GM19023 (cell line): ENCODE measurements at regions not wholly inside any gene's neighbourhood (a gene's known extent, or its start where the extent isn't known, plus 50 kb on each side); places are given as distances from the start of the nearest gene placed in this dataset.

Experiments
- ATAC-seq: cut with Tn5 transposase; IDR thresholded peaks from one replicate; pipeline ENCODE4 v1.9.1; 2021; ENCODE audit warnings: mild to moderate bottlenecking, moderate library complexity; ENCODE audit not compliant: unreplicated experiment

GRCh38 chr16:73329358-73330286 lies 281.7 kb upstream of the ZFHX3 start:
- no peak for ATAC-seq

DNA sequence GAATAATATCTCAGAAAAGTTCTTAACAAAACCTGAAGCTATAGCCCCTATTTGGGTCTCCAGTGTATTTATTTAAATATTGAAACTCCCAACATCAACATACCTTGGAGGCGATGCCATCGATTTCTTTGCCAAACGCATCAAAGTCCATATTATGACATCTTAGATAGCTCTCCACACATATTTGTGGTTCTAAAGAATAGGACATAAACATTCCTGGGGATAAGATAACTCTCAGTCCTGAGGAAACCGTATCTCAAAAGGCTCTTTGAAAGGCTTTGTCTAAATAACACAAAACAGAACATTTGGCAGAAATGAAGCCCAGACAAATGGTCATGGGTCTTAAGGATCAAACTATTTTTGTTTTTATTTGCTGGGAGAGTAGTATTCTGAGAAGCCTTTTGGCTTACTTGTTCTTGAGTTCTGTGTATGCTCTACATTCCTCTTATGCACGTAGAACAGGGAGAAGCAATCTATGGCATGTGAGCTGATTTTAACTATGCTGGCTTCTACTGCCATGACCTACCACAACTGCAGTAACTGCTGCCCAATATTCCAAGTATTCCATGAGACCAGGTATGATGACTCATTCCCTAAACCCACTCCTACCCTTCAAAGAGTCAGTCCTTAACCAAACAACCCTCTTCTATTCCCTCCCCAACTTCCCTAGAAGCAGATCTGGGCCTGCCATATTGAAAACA lies 279.0 kb upstream of the ZFHX3 start:
- no peak for ATAC-seq

- ATAC-seq = no peak
Observed at GRCh38 chr16:73326221-73326620, 278.3 kb upstream of the ZFHX3 start.

GRCh38 chr16:73323880-73324279 lies 276.0 kb upstream of the ZFHX3 start:
- ATAC-seq = no peak

DNA sequence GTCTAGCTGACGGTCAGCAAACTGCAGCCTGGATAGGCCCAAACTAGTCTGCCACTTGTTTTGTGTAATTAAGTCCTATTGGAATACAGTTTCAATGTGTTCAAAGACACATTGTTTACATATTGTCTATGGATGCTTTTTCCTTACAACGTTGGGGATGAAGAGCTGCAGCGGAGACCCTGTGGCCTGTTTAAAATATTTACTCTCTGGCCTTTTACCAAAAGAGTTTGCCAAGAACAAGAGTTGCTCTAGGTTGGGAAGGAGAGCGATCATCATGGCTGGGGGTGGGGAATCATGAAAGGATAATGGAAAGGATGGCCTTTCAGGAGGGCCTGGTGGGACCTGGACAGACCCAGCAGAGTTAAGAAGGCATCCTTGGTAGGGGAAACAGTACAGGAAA lies 274.9 kb upstream of the ZFHX3 start:
- ATAC-seq = no peak

DNA sequence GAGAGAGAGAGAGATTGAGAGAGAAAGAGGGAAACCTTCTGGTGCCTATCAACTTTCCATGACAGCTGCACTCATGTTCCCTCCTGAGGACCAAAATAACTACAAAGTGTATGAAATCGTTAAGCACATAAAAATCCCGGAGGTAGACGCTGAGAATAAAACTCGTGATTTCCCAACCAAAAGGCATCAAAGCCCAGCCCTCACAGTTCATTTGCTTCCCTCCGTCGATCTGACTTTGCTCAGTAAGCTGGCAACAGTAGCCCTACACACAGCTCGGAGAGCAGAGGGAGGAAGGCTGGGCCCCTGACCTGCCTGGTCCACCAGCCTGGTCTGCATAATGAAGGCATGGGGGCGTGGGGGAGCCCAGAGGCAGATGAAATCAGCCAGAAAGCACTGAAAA lies 273.9 kb upstream of the ZFHX3 start:
- ATAC-seq = no peak

DNA sequence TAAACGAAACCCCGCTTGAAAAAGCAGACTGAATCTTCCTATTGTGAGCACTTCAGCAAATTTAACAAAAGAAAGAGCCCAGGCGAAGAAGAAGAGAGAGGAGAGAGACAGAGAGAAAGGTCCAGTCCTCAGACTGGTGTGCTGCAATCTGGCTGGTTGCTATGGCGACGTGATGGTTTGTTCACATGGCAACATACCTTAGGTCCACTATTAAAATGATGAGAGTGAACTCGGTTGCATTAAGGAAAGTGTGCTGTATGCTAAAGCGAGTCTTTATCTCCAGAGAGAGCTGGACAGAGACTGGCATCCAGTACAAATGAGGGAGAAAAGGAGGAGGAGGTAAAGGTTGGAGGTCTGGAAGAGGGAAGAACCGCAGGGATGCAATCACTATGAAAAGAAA lies 271.8 kb upstream of the ZFHX3 start:
- no peak for ATAC-seq

DNA sequence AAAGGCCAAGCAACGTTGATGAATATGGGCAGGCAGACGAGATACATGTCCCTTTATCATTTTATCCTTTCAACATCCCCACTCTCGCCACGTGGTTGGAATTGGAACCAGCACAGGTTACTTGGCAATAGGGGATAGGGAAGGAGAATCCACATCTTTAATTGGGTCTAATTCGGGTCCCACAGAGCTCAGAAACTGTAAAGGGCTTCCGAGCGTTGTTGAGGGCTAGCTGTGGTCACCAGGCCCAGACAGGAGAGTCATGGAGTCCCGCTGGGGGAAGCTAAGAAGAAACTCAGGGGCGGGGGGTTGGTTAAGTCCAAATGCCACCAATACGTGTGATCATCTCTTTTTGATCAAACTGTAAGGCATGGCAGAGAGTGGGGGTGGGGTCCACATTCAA lies 271.3 kb upstream of the ZFHX3 start:
- ATAC-seq = no peak

DNA sequence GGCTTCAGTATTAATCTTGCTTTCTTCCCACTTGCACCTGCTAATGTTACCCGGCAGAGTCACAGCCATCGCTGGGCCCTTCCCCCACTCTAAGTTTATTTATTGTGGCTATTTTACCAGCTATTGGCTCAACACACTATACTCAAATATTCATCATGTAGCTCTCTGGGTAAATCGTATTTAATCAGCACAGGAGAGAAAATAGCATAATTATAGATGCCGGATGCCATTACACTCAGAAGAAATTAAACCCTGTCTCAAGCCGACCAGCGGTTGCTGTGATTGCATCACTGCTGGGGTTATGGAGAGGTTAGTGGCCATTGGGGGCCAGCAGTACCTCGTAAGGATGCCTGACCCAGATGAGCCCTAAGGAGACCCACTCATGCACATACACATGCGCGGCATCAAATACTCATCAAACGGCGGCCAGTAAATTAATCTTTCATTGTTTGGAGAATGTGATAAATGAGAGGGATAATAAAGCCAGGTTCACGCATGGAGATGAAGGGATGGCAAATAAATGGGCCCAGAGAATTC lies 269.5 kb upstream of the ZFHX3 start:
- no peak for ATAC-seq

DNA sequence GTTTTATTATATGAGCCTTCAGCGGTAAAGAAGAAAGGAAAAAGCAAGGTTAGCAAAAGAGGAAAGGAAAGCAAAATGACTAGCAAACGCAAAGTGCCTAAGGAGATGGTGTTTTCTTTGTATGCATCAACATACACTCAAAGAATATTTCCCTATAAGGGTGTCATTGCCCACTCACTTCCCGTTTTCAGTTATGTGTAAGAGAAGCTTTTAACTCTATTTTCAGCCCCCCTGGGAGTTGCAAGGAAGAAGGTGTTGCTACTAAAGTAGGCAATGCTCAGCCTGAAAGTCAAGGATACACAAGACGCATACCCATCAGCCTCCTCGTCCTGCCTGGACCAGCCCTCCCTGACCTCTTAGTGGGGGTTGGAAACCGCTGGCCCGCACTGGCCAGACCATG lies 267.7 kb upstream of the ZFHX3 start:
- ATAC-seq = peak; percentile 84

DNA sequence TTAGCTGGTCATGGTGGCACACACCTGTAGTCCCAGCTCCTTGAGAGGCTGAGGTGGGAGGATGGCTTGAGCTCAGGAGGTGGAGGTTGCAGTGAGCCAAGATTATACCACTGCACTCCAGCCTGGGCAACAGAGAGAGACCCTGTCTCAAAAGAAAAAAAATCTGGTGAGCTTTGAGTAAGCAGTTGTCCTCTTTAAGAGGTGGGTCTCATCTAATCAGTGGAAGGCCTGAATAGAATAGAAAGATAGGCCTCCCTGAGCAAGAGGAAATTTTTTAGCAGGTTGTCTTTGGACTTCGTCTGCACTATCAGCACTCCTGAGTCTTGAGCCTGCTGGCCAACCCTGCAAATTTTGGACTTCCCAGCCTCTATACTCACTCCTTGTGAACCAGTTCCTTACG lies 266.0 kb upstream of the ZFHX3 start:
- ATAC-seq = no peak

DNA sequence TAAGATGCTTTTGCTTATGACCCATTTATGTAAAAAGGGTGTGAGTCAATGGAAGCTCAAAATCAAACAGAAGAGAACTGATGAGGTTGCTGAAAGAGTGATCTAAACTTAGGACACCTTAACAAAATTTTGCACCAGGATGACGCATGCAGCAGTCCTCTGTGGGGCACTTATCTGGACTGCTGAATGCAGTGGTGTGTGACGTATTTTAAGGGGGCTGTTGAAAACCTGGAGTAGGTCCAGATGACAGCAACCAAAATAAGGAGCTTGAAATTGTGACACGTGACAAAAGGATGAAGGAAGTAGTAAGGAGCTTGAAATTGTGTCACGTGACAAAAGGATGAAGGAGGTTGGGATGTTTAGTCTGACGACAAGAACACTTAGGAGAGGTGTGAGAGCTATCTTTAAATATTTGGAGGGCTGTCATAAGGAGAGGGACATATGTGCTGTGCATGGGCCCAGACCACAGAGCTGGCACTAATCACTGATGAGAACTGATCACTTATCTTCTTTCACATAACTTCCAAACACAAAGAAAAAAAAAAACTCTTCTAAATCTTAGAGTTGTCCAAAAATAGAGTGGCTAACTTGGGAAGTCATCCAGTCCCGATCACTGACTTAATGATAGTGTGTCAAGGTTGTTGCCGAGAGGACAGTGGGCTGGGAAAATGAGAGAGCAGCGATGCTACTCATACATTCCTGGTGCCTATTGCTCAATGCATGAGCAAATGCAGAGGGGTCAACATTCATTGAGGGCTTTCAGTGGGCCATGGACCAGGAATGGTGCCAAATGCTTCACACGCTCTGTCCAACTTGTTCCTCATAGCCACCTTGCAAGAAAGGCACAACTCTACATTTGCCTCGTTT lies 264.2 kb upstream of the ZFHX3 start:
- ATAC-seq = no peak

DNA sequence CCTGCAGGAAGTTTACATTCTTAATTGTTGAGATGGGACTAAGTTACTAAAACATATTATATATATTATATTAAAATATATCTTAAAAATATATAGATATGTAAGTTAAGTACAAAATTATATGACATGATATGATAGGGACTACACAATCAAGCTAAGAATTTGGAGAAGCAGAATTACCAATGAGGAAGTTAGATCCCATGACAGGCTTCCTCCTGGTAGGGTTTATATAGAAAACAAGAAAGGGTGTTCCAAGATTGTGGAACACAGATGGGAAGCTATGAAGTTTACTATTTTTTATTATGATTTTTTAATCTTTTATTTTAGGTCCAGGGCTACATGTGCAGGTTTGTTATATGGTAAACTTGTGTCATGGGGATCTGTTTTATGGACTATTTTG lies 260.8 kb upstream of the ZFHX3 start:
- no peak for ATAC-seq

DNA sequence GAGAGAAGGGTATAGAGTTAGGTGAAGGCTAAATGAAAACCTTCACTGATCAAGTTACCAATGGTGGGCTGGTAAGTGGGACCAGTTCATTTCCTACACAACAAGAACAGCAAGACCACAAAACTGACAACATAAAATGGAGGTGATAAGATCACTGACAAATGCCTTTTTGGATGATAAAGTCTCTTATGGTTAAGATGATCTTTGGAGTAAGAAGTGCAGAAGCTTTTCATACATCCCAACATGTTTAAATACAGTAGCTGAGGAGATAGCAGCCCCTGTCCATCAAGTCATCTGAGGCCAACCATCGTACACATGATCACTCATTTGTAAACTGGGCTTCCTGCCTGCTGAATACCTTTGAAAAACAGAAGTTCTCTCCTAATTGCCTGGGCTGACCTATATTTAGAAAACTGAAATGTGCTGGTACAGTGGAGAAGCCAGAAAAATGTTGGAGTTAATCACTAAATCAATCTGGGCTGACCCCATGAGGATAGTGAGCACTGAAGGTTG lies 259.0 kb upstream of the ZFHX3 start:
- no peak for ATAC-seq

- no peak for ATAC-seq
Observed at GRCh38 chr16:73304008-73304774, 256.3 kb upstream of the ZFHX3 start.

DNA sequence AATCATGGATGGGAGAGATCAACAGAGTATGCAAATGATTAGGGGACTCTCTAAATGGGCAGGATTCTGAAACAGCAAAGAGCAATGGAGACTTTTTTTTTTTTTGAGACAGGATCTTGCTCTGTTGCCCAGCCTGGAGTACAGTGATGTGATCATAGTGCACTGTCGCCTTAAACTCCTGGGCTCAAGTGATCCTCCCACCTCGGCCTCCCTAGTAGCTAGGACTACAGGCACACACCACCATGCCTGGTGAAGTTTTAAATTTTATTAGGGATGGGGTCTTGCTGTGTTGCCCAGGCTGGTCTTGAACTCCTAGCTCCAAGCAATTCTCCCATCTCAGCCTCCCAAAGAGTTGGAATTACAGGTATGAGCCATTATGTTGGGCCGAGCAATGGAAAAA lies 255.0 kb upstream of the ZFHX3 start:
- no peak for ATAC-seq

DNA sequence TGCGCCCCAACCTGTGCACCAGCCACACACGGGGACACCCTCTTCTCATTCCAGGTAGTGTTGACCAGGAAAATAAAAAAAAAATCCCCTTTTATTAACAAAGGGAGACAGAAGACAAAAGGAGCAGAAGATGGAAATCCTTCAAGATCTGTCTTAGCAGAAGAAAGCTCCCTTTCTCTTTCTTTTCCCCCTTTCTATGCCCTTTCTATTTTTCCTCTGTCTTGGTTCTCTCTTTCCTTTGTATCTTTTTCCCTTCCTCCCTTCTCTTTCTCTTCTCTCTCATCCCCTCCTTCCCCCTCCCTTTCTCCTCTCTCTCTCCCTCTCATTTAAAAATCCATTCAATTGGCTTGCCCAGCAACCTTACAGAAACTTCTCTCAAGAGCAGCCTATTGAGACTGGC lies 254.1 kb upstream of the ZFHX3 start:
- no peak for ATAC-seq

DNA sequence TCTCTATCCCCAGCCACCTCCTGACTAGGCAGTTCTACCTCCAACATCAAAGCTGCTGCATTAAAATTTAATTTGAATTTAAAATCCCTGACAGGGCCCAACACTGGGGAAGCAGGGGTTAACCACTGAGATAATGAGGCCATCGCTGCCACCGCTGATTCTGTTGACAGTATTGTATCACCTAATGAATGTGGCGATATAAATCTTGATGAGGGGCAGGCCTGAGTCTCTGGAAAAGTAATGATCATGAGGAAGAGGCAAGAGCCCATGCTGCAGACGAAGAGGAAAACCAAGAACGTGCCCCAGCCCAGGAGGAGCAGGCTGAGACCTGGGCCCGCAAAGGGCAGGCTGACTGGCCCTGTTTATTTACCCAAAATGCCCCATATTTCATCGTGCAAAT lies 251.4 kb upstream of the ZFHX3 start:
- ATAC-seq = no peak

DNA sequence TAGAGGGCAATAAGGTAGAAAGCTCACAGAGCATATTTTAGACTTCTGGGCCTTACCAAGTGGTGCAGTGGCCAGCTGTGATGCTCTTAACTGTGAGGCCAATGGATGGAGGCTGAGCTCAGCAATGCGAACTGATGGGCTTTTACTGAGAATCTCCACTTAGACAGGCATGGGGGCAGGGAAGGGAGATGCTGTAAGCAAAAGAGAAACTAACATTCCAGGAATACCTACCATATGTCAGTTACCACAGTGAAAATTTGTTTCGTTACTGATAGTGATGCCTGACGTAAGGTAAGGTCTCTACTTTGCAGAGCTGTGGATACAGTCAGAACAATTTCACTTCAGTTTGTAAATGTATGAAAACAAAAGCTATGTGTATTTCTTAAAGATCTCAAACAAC lies 250.6 kb upstream of the ZFHX3 start:
- no peak for ATAC-seq

GRCh38 chr16:73290258-73290657 lies 242.3 kb upstream of the ZFHX3 start:
- ATAC-seq = no peak
